ENCODE measurements at regions not wholly inside any gene's neighbourhood (a gene's known extent, or its start where the extent isn't known, plus 50 kb on each side); places are given as distances from the start of the nearest gene placed in this dataset.

DNA sequence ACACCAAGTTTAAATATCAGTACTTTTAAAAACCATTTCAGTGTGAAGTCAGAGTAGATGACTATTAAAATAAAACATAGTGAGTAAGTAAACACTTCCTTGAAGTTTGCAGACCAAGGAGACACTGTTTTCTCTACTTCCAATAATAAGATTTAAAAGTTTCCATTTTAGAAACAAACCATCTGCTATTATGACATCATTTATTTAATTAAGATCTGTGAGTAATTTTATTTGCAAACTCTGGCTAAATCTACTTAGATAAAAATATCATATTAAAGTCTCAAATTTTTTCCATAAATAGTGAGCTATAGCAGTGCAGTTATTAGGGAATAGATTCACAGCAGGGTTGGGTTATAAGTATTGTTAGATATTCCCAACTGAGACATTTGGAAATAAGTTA, 1267.0 kb upstream of the FLRT2 start:
- H3K79me2 ChIP-seq (ENCODE audit: insufficient read depth, low read length): no peaks in the 10 kb centered on the region
- no peaks in the 10 kb centered on the region for H3K9me3 ChIP-seq (ENCODE audit: low read length)
- TF ChIP-seq EZH2 (IDR thresholded peaks at IDR 0.05; ENCODE audit: borderline replicate concordance, low read length): no peak
- TF ChIP-seq, protein P1, sequence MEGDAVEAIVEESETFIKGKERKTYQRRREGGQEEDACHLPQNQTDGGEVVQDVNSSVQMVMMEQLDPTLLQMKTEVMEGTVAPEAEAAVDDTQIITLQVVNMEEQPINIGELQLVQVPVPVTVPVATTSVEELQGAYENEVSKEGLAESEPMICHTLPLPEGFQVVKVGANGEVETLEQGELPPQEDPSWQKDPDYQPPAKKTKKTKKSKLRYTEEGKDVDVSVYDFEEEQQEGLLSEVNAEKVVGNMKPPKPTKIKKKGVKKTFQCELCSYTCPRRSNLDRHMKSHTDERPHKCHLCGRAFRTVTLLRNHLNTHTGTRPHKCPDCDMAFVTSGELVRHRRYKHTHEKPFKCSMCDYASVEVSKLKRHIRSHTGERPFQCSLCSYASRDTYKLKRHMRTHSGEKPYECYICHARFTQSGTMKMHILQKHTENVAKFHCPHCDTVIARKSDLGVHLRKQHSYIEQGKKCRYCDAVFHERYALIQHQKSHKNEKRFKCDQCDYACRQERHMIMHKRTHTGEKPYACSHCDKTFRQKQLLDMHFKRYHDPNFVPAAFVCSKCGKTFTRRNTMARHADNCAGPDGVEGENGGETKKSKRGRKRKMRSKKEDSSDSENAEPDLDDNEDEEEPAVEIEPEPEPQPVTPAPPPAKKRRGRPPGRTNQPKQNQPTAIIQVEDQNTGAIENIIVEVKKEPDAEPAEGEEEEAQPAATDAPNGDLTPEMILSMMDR (IDR thresholded peaks at IDR 0.05; ENCODE audit: low read length): no peak
- H3K36me3 ChIP-seq (ENCODE audit: insufficient read depth, low read length): no peaks in the 10 kb centered on the region
- H3F3A ChIP-seq (ENCODE audit: insufficient read depth, low read length): no peaks in the 10 kb centered on the region
- no peak overlapping the region for H2AFZ ChIP-seq (ENCODE audit: low read length)
- no peak overlapping the region for H3K4me2 ChIP-seq (ENCODE audit: low read length)
- no peak overlapping the region for H3K9ac ChIP-seq (ENCODE audit: low read length)
- no peak overlapping the region for H3K27ac ChIP-seq (ENCODE audit: low read depth, low read length, poor library complexity, severe bottlenecking)
- H3K4me3 ChIP-seq (ENCODE audit: low read depth, low read length, poor library complexity, severe bottlenecking): no peak overlapping the region
- H3K27me3 ChIP-seq (ENCODE audit: insufficient read depth, low read length): no peaks in the 10 kb centered on the region
- no peaks in the 10 kb centered on the region for H3K9me2 ChIP-seq (ENCODE audit: low read depth, low read length)
- no peaks in the 10 kb centered on the region for H4K20me1 ChIP-seq (ENCODE audit: insufficient read depth, low read length)
- no peaks in the 10 kb centered on the region for H3K4me1 ChIP-seq (ENCODE audit: insufficient read depth, low read length, severe bottlenecking)

DNA sequence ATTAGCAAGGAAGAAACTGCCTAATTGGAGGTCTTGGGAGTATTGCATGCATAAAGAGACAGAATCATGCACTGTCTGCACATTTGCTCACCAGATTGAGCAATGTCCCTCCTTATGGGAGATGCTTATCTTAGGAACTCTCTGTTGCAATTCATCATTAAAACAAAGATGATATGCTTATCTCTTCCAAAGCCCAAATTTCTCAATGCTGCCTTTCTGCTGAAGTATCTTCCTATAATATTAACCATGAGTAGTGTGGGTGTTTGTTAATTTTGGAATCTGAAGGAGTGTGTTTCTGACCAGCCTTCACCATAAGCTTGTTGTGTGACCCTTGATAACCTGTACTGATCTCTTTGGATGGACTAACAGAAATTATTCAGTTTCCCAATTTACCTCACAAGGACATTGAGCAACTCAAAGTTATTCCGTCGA, 1257.6 kb upstream of the FLRT2 start:
- TF ChIP-seq, protein P1 (IDR thresholded peaks at IDR 0.05; ENCODE audit: low read length): no peak
- TF ChIP-seq EZH2 (IDR thresholded peaks at IDR 0.05; ENCODE audit: borderline replicate concordance, low read length): no peak
- H3K9me3 ChIP-seq (ENCODE audit: low read length): no peaks in the 10 kb centered on the region
- no peaks in the 10 kb centered on the region for H3K36me3 ChIP-seq (ENCODE audit: insufficient read depth, low read length)
- no peaks in the 10 kb centered on the region for H3K4me1 ChIP-seq (ENCODE audit: insufficient read depth, low read length, severe bottlenecking)
- H3K9ac ChIP-seq (ENCODE audit: low read length): no peak overlapping the region
- H3K27ac ChIP-seq (ENCODE audit: low read depth, low read length, poor library complexity, severe bottlenecking): no peak overlapping the region
- H3K4me3 ChIP-seq (ENCODE audit: low read depth, low read length, poor library complexity, severe bottlenecking): no peak overlapping the region
- no peak overlapping the region for H2AFZ ChIP-seq (ENCODE audit: low read length)
- H3K27me3 ChIP-seq (ENCODE audit: insufficient read depth, low read length): no peaks in the 10 kb centered on the region
- H3K79me2 ChIP-seq (ENCODE audit: insufficient read depth, low read length): no peaks in the 10 kb centered on the region
- no peaks in the 10 kb centered on the region for H3K9me2 ChIP-seq (ENCODE audit: low read depth, low read length)
- no peaks in the 10 kb centered on the region for H4K20me1 ChIP-seq (ENCODE audit: insufficient read depth, low read length)
- no peaks in the 10 kb centered on the region for H3F3A ChIP-seq (ENCODE audit: insufficient read depth, low read length)
- H3K4me2 ChIP-seq (ENCODE audit: low read length): no peak overlapping the region

DNA sequence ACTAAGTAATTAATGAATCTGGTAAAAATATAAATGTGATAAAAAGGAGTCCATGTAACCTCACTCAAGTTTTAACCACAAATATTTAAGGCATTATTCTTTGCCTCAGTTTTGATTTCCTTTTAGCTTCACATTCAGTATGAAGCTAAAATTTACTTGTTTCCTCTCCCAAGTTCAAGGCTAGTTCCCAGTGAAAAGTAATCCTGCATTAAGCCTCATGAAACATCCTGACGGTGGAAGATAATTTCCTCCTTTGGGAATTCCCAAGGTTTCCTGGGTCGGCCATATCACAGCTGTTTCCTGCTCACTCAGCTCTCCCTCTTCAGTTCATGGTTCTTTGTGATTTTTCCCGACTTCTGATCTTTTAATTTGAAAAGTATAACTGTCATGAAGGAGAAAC, 1256.8 kb upstream of the FLRT2 start:
- Histone ChIP-seq H3K9me3 (ENCODE audit: low read length) (no peaks in the 10 kb centered on the region), H3K4me2 (ENCODE audit: low read length) (no peak overlapping the region), H3K4me1 (ENCODE audit: insufficient read depth, low read length, severe bottlenecking) (no peaks in the 10 kb centered on the region), H3K4me3 (ENCODE audit: low read depth, low read length, poor library complexity, severe bottlenecking) (no peak overlapping the region), H3K9me2 (ENCODE audit: low read depth, low read length) (no peaks in the 10 kb centered on the region), H3K79me2 (ENCODE audit: insufficient read depth, low read length) (no peaks in the 10 kb centered on the region), H4K20me1 (ENCODE audit: insufficient read depth, low read length) (no peaks in the 10 kb centered on the region), H3F3A (ENCODE audit: insufficient read depth, low read length) (no peaks in the 10 kb centered on the region), H3K36me3 (ENCODE audit: insufficient read depth, low read length) (no peaks in the 10 kb centered on the region), H3K27me3 (ENCODE audit: insufficient read depth, low read length) (no peaks in the 10 kb centered on the region), H3K9ac (ENCODE audit: low read length) (no peak overlapping the region), H2AFZ (ENCODE audit: low read length) (no peak overlapping the region), H3K27ac (ENCODE audit: low read depth, low read length, poor library complexity, severe bottlenecking) (no peak overlapping the region)
- no peak for TF ChIP-seq EZH2 (IDR thresholded peaks at IDR 0.05; ENCODE audit: borderline replicate concordance, low read length)
- TF ChIP-seq, protein P1 (IDR thresholded peaks at IDR 0.05; ENCODE audit: low read length): no peak
